HL-60 (cell line): ENCODE measurements at regions not wholly inside any gene's neighbourhood (a gene's known extent, or its start where the extent isn't known, plus 50 kb on each side); places are given as distances from the start of the nearest gene placed in this dataset.

Experiments
- DNase-seq, 2 experiments: peaks; one replicate each; pipeline ENCODE4 v3.0.0-alpha.2; 2010 to 2020; ENCODE audit warnings: low read depth in 1 of 2, low spot score in 1 of 2
- H3K27ac ChIP-seq: fragments of 250-450 bp; sonication (Bioruptor Pico); replicated peaks from 2 replicates; pipeline ENCODE4 v1.5.1; 2020; ENCODE audit warnings: mild to moderate bottlenecking, moderate library complexity
- H3K27me3 ChIP-seq: fragments of 250-450 bp; sonication (Bioruptor Pico); 2 replicates; pipeline ENCODE4 v1.5.1; 2021; ENCODE audit warnings: mild to moderate bottlenecking, moderate library complexity; ENCODE audit not compliant: insufficient read depth, poor library complexity, severe bottlenecking
- H3K4me3 ChIP-seq: replicated peaks from 2 replicates; pipeline ENCODE4 v1.5.1; 2011; ENCODE audit warnings: mild to moderate bottlenecking, control low read depth, low read length; ENCODE audit not compliant: insufficient read depth
- GABPA ChIP-seq: IDR thresholded peaks from 2 replicates; pipeline ENCODE4 v1.6.1; 2012; ENCODE audit warnings: low read depth
- POLR2AphosphoS5 ChIP-seq: IDR thresholded peaks from 2 replicates; pipeline ENCODE4 v1.6.1; 2012; ENCODE audit warnings: low read depth
- SPI1 ChIP-seq: IDR thresholded peaks from 2 replicates; pipeline ENCODE4 v1.6.1; 2012; ENCODE audit warnings: low read depth, mild to moderate bottlenecking, borderline replicate concordance
- TF ChIP-seq, protein P1 (sequence below): IDR thresholded peaks from one replicate; pipeline ENCODE4 v1.5.1; 2011; ENCODE audit warnings: low read length, control low read depth, inconsistent platforms; ENCODE audit not compliant: insufficient read depth
- TF ChIP-seq, protein P2 (sequence below): IDR thresholded peaks from 2 replicates; pipeline ENCODE4 v1.6.1; 2012; ENCODE audit warnings: low read depth; ENCODE audit not compliant: insufficient replicate concordance

GRCh38 chr14:48963231-48963790, 622.9 kb downstream of the RPS29 start:
- no peak overlapping the region for H3K27ac ChIP-seq
- no peaks in the 10 kb centered on the region for H3K27me3 ChIP-seq
- no peak for DNase-seq
- TF ChIP-seq POLR2AphosphoS5 (no peak), GABPA (no peak), SPI1 (no peak)
- TF ChIP-seq, protein P1, sequence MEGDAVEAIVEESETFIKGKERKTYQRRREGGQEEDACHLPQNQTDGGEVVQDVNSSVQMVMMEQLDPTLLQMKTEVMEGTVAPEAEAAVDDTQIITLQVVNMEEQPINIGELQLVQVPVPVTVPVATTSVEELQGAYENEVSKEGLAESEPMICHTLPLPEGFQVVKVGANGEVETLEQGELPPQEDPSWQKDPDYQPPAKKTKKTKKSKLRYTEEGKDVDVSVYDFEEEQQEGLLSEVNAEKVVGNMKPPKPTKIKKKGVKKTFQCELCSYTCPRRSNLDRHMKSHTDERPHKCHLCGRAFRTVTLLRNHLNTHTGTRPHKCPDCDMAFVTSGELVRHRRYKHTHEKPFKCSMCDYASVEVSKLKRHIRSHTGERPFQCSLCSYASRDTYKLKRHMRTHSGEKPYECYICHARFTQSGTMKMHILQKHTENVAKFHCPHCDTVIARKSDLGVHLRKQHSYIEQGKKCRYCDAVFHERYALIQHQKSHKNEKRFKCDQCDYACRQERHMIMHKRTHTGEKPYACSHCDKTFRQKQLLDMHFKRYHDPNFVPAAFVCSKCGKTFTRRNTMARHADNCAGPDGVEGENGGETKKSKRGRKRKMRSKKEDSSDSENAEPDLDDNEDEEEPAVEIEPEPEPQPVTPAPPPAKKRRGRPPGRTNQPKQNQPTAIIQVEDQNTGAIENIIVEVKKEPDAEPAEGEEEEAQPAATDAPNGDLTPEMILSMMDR = no peak
- TF ChIP-seq, protein P2, sequence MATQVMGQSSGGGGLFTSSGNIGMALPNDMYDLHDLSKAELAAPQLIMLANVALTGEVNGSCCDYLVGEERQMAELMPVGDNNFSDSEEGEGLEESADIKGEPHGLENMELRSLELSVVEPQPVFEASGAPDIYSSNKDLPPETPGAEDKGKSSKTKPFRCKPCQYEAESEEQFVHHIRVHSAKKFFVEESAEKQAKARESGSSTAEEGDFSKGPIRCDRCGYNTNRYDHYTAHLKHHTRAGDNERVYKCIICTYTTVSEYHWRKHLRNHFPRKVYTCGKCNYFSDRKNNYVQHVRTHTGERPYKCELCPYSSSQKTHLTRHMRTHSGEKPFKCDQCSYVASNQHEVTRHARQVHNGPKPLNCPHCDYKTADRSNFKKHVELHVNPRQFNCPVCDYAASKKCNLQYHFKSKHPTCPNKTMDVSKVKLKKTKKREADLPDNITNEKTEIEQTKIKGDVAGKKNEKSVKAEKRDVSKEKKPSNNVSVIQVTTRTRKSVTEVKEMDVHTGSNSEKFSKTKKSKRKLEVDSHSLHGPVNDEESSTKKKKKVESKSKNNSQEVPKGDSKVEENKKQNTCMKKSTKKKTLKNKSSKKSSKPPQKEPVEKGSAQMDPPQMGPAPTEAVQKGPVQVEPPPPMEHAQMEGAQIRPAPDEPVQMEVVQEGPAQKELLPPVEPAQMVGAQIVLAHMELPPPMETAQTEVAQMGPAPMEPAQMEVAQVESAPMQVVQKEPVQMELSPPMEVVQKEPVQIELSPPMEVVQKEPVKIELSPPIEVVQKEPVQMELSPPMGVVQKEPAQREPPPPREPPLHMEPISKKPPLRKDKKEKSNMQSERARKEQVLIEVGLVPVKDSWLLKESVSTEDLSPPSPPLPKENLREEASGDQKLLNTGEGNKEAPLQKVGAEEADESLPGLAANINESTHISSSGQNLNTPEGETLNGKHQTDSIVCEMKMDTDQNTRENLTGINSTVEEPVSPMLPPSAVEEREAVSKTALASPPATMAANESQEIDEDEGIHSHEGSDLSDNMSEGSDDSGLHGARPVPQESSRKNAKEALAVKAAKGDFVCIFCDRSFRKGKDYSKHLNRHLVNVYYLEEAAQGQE = no peak
- H3K4me3 ChIP-seq = no peak overlapping the region

GRCh38 chr14:48957486-48957885, 628.7 kb downstream of the RPS29 start:
- DNase-seq = no peak
- H3K4me3 ChIP-seq = no peak overlapping the region

DNA sequence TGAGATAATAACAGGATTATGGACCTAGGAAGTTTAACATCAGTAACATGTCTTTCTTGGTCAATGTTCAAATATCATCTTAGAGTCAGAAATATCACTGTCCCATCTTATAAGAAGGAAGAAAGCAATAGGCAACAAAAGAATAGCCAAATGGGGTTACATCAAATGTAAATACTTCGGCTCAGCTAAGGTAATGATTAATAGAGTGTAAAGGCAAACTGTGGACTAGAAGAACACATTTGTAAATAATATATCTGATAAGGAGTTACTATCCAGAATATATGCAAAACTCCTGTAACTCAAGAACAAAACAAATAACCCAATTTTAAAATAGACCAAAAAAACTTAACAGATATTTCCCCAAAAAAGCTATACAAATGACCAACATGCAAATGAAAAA, 630.3 kb downstream of the RPS29 start:
- H3K27me3 ChIP-seq = no peaks in the 10 kb centered on the region
- no peak overlapping the region for H3K27ac ChIP-seq
- no peak overlapping the region for H3K4me3 ChIP-seq
- no peak for DNase-seq
- TF ChIP-seq POLR2AphosphoS5 = no peak
- TF ChIP-seq, protein P2 = no peak
- TF ChIP-seq GABPA = no peak
- no peak for TF ChIP-seq SPI1
- TF ChIP-seq, protein P1 = no peak

More at GRCh38 chr14:48957486-48957885, 628.7 kb downstream of the RPS29 start:
- Histone ChIP-seq H3K27me3 (no peaks in the 10 kb centered on the region), H3K27ac (no peak overlapping the region)
- no peak for TF ChIP-seq GABPA
- TF ChIP-seq POLR2AphosphoS5 = no peak
- TF ChIP-seq, protein P2 = no peak
- no peak for TF ChIP-seq SPI1
- TF ChIP-seq, protein P1 = no peak
